NCI-H510A treated with DMSO at 0.1 percent for 48 hours (cell line): ENCODE measurements at regions not wholly inside any gene's neighbourhood (a gene's known extent, or its start where the extent isn't known, plus 50 kb on each side); places are given as distances from the start of the nearest gene placed in this dataset.

Experiments used
- DNase-seq: peaks from one replicate; lab custom pipeline; 2025; lab: John Stamatoyannopoulos, UW

DNA sequence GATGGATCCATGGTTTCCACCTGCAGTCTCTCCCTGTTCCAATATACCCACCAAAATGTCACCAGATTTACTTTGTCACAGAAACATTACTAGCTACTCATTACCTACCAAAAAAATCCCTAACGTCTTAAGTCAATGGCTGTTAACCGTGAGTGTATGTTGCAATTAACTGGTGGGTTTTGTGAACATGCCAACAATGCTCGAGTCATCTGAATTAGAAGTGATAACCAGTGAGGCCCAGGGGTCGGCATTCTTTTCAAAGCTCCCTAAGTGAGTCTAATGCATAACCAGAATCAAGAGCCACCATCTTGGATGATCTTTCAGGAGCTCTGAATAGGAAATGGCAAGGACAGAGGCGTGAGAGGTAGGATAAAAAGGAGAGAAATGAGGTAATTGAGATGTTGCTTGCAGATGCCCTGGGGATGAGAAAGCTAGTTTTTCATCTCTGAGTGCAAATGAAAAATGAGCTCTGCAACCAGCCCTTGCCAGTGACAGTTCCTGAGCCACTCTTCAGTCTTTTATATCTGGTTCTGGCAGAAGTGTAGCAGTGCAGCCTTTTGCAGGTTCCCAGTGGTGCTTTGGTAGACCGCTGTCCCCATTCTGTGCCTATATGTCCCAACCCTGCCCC lies 130.0 kb upstream of the RND3 start:
- no peak for DNase-seq

DNA sequence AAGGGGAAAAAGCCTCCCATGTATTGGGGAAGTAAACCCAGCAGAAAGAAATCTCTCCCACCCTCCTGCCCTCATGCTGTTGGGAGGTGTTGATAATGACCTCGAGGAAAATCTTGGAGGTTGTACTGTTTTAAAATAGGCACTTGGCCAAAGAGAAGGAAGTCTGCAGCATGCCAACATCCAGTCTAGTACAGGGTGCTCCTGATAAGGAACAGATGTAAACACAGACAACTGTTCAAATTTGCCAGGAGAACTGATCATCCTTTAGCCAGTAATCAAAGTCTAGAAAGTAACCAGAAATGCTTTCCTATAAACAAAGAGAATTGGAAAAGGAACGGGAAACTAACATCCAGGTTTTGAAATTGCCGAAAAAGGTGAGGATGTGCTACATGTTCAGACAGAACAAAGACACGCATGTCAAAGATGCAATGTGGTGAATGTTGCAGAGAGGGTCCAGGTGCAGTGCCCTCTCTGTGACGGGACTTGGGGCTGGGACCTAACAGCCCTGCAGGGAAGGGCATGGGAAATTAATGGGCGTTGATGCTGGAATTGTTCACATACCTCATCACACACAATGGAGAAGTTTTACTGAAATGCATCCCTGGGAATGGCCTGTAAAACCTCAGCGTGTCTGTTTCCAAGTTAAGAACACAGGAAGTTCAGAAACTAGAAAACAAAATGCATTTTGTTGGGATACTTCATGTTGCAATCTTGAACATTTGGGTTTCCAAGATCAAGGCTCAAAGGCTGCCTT lies 125.7 kb upstream of the RND3 start:
- DNase-seq, result no peak

DNA sequence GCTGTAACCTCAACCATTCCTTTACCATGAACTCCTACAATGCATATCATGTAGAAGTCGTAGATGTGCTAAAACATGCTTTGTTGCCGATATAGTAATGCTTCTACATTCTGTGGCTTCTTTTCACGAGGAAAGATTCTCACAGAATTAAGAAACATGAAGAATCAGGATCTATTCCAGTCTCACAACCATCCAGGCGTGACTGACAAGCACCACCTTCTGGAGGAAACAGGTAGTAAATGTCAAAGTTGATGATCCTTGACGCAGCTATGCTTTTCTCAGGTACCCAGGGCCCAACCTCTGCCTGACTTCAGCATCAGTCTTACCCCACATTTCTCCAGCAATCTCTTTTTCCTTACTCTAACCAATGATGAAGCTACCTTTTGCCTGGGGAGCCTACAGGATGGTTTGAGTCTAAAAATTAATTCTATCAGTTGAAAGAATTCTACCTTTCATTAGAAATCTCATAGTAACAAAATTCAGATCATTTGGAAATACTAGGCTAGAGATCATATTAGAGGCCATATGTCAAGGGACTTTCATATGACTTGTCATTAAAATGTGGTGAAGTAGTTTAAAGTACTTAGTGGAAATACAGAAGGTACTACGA lies 123.3 kb upstream of the RND3 start:
- no peak for DNase-seq

DNA sequence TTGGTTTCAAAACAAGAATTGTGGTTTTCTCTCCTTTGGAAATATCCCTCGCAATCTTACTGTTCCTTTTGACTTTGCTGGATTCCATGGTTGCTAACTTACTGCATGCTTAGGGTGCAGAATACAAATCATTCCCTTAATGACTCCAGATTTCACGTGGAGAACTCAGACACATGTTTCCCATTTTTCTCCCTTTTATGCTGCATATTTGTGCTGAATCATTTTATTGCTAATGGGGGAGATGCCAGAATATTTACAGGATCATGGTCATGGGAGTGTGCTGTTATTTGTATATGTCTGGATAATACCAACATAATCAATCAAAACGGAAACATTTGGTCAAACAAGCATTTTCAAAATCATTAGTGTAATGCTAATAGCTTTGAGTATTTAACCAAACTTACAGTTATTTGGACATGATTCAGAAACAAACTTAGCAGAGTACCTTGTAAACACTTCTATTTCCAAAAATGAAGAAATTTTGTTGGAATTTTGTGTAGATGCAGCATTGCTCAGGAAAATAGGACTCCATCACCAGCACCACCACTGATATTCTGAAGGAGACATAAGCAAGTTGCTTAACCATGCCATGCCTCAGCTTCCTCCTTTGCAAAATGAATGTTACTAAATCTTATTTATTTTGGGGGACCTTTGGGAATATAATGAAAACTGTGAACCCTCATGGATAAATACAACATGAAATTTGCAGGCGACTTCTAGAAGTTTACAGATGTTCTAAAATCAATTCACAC lies 122.5 kb upstream of the RND3 start:
- no peak for DNase-seq

DNA sequence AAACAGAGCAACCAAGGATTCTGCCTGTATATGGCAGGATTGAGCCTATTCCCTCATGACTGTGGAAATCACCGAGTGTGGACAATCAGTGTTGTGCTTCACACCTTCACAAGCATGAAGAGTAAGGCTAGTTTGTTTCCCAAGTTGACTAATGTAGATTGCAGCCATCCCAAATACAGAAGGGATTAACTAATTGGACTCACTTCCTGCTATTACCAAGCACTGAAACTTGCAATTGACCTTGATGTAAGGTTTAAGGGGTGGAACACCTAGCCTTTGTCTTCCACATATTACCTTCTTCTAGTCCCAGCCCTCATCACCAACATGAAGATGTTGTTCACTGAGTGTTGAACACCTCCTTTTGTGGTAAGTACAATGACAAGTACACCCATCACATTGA lies 120.9 kb upstream of the RND3 start:
- no peak for DNase-seq

DNA sequence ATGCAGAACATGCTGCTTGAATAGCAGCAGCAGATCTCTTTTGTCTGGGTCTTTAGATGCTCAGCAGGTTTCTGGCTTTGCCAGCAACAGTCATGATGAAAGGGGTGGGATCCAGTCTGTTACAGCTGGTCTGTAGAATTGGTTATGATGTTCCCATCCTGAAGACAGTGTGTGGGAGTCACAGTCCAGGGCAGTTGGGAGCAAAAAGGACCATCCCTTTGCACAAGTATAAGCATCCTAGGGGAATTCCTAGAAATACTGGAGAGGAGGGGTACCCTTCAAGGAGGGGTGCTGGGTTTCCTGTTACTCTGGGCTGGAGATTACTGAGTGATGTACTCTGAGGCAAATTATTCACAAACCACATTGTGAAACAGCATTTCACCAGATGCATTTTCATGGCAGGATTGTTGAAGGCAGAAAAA lies 119.9 kb upstream of the RND3 start:
- no peak for DNase-seq

DNA sequence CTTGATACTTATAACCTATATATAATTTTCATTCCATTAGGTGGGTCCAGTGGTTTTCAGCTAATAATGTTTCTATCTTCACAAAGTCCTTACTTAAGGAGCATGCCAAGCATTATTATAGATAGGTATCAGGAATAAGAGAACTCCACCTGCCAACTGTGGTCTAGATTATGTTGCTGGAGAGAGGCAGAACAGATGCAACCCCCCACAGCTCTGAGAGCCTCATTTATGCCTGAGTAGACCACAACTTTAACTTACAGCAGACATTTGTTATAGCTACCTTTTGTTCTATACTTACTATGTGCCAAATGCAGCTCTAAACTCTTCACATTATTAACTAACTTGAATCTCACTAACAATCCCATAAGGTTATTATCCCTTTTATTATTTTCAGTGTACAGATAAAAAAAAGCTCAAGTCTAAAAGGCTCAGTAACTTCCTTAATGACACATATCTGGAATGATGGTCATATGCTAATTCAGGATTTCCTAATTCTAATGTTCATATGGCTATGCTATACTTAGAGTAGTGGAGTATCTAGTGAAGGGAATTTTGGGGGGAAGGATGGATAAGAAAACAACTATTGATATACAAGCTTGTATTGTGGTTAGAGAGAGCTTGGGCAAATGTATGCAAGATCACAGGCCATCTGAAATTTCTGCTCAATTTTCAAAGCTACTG lies 119.1 kb upstream of the RND3 start:
- DNase-seq, result no peak

DNA sequence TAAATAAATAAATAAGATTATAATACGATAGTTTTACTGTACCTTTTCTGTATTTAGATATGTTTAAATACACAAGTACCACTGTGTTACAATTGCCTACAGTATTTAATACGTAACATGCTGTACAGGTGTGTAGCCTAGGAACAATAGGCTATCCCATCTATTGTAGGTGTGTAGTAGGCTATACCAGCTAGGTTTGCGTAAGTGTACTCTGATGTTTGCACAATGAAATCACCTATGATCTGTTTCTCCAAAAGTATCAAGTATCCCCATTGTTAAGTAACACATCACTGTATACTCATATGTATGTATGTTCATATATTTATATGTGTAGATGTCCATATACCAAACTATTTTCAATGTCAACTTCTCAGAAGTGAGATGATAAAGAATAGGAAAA lies 118.2 kb upstream of the RND3 start:
- DNase-seq, result no peak

DNA sequence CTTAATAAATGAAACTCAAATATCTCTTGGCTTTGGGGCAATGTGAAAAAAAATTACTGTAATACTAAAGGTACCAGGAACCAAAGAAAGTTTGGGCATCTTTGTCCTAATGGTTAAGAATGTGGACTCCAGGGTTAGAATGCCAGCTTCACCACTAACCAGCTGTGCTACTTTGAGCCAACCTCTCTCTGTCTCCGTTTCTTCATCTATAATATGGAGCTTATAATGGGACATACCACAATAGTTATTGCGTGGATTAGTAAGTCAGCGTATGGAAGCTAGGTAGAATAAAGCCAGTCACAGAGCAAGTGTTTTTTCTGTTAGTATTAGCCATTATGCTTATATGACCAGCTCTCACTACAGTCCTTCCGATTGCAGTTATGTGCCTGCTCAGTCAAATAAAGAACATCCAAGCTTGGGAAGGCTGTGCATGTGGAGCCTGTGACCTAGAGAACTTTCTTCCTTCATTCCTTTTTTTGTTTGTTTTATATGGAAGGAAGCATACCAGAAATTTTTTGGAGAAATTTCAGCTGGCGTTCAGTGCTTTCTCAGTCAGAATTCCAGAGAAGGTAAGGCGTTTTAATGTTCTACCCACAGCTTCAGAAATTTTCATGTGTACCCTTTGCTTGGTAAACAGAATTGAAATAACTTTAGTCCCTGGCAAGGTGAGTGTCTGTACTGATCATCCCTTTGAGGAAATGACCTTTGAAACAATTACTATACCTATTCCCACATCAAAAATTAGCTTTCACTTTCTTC lies 114.0 kb upstream of the RND3 start:
- DNase-seq, result no peak

DNA sequence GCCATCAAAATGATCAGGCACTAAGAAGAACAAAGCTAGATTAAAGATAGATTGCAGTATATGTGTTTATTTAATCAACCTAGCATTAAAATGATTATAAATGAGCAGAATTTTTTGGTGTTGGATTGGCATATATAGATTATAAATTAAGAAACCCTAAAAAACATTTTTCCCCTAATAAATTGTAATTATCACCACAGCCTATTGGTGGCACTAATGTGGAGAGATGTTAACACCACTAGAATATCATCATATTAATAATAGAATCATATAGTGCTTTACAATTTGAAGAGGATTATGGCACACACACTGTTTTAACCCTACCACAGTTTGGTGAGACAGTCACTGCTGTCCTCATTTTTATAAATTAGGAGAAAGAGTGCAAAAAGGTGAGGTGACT lies 112.4 kb upstream of the RND3 start:
- DNase-seq, result no peak

DNA sequence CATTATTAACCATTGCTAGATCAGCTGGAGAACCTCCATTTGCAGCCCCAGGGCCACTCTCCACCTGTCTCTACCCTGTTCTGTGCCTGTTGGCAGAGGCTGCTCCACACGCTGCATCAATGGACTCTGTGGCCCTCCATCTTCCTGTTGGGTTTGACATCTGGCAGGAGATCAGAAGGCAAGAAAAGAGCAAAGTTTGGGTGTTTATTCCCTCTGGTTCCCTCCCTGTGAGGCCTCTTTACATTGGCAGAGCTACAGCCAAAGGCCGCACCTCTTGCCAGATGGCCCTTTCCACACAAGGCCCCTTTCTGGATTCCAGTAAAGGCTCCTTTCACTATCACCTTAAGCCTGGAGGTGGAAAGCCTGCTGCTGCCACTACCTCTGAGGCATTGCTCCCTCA lies 110.9 kb upstream of the RND3 start:
- DNase-seq, result no peak

DNA sequence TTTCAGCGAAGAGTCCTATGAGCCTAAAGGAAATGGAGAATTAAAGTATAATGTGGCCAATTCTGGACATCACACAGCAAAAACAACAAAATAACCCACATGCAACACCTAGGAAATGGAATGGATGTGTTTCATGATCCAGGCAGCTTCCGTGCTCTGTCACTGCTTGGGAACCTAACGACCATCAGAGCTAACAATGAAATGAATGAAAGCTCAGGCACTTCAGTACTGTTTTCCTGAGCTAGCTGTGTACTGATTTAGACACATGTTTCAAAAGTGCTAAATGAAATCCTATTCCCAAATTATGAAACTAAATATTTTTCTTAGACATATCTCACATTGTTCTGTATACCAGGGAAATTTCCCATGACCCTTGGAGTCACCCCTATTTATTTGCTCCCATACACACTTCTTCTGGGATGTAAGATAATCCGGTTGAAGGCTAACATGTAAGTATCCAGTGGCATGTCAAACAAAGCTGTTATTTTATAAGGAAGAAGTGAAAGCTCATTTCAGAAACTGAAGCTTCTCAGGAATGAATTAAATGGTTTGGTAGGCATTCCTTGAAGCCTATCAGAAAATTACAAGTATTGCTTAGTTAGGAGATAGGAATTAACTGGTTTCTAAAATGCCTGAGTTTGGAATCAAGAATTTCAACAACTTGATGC lies 108.5 kb upstream of the RND3 start:
- DNase-seq, result no peak

DNA sequence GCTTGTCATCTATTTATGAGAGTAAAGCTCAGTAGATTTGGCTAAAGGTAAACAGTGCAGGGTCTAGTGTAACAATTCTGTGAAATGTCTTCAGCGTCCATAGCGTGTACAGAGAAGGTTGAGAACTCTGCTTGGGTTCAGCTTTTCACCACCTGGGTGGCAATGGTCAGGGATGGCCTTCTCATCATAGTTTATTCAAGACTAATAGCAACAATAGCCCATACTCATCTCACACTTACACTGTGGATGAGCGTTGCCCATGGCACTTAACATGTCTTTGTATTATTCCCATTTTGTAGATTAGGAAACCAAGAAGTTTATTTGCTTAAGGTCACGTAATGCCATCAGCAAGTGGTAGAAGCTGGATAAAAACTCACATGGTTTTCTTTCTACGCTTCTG lies 106.8 kb upstream of the RND3 start:
- no peak for DNase-seq

DNA sequence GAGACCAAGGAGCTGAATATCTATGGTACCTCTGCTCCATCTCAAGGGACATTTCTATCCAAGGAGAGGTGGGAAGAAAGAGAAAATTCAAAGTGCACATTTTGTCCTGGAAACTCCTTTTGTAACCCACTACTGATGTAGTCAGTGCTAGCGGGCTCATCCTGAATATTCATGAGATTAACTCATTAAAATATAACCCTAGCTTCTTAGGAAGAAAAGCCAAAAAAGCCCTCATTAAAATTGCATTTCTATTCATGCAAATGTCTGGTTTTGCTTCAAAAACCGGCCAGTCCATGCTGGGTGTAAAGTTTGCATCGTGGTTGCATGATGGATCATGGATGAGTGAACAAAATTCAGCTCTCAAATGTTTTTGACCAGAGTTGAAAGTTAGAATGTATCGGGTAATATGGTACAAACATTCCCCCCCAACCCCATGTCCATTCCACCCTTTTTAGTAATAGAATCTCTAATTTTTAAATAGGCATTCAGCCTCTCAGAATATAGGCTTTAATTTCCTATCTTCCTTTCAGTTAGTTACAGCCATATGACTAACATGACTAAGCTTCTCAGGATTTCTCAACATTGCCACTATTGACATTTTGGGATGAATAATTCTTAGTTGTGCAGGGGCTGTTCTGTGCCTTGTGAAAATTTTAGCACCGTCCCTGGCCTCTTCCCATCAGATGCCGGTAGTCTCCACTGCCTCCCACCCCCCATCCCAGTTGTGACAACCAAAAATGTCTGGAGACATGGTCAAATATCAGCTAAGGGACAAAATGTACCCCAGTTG lies 104.2 kb upstream of the RND3 start:
- no peak for DNase-seq

DNA sequence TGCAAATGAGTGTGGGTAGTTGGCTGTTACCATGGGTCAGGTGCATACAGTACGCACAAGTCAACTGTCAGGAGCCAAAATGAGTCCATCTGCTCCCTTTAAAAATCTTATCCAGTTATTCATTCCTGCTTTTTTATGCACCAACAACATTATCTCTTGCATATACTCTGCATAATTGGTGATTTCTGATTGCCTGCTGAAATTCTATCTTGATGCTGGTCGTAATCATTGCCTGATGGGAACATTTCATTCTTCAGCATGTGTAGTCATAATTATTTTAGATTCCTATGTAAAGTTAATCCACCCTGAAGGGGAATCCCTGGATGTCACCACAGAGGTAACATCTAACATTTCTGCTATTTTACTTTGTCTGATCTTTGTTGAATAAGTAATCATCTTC lies 102.2 kb upstream of the RND3 start:
- DNase-seq, result no peak

DNA sequence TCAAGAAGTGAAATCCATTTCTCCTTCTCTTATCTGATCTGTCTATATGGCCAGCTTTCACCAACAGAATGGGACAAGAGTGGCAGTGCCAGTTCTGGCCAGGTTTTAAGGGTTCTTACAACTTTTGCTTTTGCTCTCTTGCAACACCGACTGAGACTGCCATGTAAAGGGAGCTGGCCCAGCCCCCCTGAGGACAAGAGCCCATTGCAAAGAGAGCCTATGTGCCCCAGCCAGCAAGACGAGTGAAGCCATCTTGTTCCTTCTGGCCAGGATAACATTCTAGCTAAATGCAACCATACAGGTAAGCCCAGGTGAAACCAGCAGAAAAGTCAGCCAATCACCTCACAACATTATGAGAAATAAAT lies 101.0 kb upstream of the RND3 start:
- no peak for DNase-seq

DNA sequence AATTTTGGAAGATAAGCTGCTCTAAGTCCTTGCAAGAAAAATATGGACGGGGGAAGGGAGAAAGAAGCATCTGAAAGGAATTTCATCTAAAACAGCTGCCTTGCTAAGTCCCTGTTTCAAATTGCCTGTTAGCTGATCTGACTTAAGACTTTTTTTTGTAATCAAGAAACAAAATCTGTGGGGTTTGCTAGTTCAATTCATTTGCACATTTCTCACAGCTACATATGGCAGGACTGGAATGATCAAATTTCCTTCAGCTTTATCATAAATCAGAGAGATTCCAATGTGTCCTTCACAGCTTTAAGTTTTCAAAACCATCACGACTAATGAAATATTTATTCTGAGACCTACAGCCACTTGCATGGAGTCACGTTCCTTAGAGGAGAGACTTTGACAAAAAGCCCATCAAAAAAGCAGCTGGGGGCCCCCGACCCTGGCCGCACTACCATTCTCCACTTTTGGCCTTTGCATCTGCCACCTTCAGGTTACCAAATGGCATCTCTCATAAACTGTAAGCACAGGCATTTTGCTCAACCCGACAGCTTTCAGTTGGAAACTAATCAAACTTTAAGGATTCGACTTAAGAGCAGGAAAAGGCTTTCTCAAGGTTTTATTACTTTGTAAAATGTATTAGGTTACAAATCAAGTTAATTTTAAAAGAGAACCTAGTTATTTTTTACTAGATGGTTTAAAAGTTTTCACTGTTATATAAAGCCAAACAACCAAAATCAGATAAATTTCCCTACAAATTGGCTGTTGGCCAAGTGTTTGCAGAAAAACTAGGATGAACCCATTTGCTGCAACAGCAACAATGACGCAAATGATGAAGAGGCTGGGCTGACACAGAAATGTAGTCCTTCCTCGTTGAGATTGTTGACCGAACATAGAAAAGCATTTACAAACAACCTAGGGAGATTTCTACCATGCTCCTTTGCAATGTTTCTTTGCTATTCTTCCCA lies 100.4 kb upstream of the RND3 start:
- DNase-seq, result no peak

DNA sequence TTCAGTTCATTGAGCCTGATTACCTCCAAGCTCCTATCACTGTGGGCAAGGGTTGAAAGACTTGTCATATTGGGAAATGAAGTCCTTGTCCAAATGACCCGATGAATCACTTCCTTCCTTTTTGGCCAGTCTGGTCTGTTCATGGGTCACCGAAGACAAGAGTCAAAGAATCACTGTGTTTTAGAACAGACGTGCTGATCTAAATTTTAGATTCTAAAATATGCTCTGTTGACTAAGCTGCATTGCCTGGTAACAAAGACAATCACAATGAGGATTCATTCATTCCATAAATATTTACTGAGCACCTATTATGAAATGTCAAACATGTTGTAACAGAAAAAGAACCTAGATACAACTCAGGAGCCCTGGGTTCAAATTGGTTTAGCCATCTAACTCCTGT lies 99.4 kb upstream of the RND3 start:
- DNase-seq, result no peak
